Right lobe of liver (tissue), 4 donors: ENCODE measurements at regions not wholly inside any gene's neighbourhood (a gene's known extent, or its start where the extent isn't known, plus 50 kb on each side); places are given as distances from the start of the nearest gene placed in this dataset.

Source experiments
- POLR2A ChIP-seq: fragments of 450-650 bp; IDR thresholded peaks from one replicate; pipeline ENCODE4 v1.6.1; 2017; ENCODE audit warnings: antibody characterized with exemption, mild to moderate bottlenecking
- TF ChIP-seq, protein P1 (sequence below), 4 donors: fragments of 200-600 bp in 3 of 4; fragments of 450-650 bp in 1 of 4; IDR thresholded peaks; one replicate each; pipeline versions ENCODE4 v1.5.1 to v1.8.0; 2016 to 2022; ENCODE audit warnings: antibody characterized with exemption in 4 of 4, mild to moderate bottlenecking in 2 of 4
- donor health status: DM: no; HTN: no; CAD: no.
- donor health status: DM: no; HTN: no; CAD: no.
- donor health status: DM: no; HTN: yes; CAD: no.

DNA sequence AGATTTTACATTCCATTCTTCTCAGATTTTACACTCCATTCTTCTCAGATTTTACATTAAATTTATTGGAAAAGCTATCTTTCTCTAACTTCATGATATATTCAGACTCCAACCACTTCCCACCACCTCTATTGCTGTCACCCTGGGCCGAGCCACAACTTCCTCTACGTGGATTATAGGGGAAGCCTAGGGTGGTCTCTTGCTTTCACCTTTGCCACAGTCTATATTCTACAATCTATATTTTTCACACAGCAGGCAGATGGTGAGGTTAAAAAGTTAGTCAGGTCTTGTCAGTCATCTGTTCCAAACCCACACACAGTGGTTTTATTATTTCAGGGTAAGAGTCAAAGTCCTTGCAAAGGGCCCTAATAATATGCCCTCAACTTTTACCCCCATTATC lies 370.8 kb upstream of the SUCLG2 start:
- no peak for TF ChIP-seq POLR2A
- TF ChIP-seq, protein P1, sequence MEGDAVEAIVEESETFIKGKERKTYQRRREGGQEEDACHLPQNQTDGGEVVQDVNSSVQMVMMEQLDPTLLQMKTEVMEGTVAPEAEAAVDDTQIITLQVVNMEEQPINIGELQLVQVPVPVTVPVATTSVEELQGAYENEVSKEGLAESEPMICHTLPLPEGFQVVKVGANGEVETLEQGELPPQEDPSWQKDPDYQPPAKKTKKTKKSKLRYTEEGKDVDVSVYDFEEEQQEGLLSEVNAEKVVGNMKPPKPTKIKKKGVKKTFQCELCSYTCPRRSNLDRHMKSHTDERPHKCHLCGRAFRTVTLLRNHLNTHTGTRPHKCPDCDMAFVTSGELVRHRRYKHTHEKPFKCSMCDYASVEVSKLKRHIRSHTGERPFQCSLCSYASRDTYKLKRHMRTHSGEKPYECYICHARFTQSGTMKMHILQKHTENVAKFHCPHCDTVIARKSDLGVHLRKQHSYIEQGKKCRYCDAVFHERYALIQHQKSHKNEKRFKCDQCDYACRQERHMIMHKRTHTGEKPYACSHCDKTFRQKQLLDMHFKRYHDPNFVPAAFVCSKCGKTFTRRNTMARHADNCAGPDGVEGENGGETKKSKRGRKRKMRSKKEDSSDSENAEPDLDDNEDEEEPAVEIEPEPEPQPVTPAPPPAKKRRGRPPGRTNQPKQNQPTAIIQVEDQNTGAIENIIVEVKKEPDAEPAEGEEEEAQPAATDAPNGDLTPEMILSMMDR (IDR thresholded peaks at IDR 0.05) = no peak
